Liver (tissue), 3 donors: ENCODE measurements at regions not wholly inside any gene's neighbourhood (a gene's known extent, or its start where the extent isn't known, plus 50 kb on each side); places are given as distances from the start of the nearest gene placed in this dataset.

Source experiments
- FOXA1 ChIP-seq: IDR thresholded peaks from 2 replicates; pipeline ENCODE4 v1.6.1; 2016; ENCODE audit warnings: antibody characterized with exemption
- RAD21 ChIP-seq, 2 donors: IDR thresholded peaks; 2 replicates each; pipeline ENCODE4 v1.6.1; 2016; ENCODE audit warnings: antibody characterized with exemption in 2 of 2, mild to moderate bottlenecking in 2 of 2
- YY1 ChIP-seq: IDR thresholded peaks from 2 replicates; pipeline ENCODE4 v1.6.1; 2016; ENCODE audit warnings: antibody characterized with exemption, mild to moderate bottlenecking
- TF ChIP-seq, protein P1 (sequence below): fragments of 150-350 bp; IDR thresholded peaks from 2 replicates; pipeline ENCODE4 v1.5.1; 2017; ENCODE audit warnings: improper control_type of control experiment, low read depth, low read length; ENCODE audit not compliant: missing input control
- TF ChIP-seq, protein P2 (sequence below): IDR thresholded peaks from 2 replicates; pipeline ENCODE4 v1.6.1; 2016; ENCODE audit warnings: antibody characterized with exemption, mild to moderate bottlenecking
- TF ChIP-seq, protein P3 (sequence below): IDR thresholded peaks from 2 replicates; pipeline ENCODE4 v1.6.1; 2016; ENCODE audit warnings: antibody characterized with exemption
- donor health status: healthy.
- donor health status: healthy.

DNA sequence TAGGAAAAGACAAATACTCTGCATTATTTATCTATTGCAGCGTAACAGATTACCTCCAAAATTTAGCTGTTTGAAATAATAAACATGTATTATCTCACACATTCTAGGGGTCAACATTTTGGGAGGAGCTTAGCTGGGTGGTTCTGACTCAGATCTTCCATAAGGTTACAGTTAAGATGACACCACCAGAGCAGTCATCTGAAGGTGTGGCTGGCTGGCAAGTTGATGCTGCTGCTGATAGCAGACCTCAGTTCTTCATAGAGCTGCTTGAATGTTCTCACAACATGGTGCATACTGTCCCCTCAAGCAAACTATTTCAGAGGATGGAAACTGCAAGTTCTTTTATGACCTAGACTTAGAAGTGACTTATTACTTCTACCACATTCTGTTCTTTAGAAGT is 146.3 kb upstream of the FSTL4 start:
- TF ChIP-seq, protein P1, sequence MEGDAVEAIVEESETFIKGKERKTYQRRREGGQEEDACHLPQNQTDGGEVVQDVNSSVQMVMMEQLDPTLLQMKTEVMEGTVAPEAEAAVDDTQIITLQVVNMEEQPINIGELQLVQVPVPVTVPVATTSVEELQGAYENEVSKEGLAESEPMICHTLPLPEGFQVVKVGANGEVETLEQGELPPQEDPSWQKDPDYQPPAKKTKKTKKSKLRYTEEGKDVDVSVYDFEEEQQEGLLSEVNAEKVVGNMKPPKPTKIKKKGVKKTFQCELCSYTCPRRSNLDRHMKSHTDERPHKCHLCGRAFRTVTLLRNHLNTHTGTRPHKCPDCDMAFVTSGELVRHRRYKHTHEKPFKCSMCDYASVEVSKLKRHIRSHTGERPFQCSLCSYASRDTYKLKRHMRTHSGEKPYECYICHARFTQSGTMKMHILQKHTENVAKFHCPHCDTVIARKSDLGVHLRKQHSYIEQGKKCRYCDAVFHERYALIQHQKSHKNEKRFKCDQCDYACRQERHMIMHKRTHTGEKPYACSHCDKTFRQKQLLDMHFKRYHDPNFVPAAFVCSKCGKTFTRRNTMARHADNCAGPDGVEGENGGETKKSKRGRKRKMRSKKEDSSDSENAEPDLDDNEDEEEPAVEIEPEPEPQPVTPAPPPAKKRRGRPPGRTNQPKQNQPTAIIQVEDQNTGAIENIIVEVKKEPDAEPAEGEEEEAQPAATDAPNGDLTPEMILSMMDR = no peak
- TF ChIP-seq FOXA1 (no peak), RAD21 (IDR thresholded peaks at IDR 0.05) (no peak), YY1 (no peak)
- TF ChIP-seq, protein P2, sequence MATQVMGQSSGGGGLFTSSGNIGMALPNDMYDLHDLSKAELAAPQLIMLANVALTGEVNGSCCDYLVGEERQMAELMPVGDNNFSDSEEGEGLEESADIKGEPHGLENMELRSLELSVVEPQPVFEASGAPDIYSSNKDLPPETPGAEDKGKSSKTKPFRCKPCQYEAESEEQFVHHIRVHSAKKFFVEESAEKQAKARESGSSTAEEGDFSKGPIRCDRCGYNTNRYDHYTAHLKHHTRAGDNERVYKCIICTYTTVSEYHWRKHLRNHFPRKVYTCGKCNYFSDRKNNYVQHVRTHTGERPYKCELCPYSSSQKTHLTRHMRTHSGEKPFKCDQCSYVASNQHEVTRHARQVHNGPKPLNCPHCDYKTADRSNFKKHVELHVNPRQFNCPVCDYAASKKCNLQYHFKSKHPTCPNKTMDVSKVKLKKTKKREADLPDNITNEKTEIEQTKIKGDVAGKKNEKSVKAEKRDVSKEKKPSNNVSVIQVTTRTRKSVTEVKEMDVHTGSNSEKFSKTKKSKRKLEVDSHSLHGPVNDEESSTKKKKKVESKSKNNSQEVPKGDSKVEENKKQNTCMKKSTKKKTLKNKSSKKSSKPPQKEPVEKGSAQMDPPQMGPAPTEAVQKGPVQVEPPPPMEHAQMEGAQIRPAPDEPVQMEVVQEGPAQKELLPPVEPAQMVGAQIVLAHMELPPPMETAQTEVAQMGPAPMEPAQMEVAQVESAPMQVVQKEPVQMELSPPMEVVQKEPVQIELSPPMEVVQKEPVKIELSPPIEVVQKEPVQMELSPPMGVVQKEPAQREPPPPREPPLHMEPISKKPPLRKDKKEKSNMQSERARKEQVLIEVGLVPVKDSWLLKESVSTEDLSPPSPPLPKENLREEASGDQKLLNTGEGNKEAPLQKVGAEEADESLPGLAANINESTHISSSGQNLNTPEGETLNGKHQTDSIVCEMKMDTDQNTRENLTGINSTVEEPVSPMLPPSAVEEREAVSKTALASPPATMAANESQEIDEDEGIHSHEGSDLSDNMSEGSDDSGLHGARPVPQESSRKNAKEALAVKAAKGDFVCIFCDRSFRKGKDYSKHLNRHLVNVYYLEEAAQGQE = no peak
- TF ChIP-seq, protein P3, sequence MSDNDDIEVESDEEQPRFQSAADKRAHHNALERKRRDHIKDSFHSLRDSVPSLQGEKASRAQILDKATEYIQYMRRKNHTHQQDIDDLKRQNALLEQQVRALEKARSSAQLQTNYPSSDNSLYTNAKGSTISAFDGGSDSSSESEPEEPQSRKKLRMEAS = no peak
